Keratinocyte (primary cell): ENCODE measurements at regions not wholly inside any gene's neighbourhood (a gene's known extent, or its start where the extent isn't known, plus 50 kb on each side); places are given as distances from the start of the nearest gene placed in this dataset.

Experiments
- DNase-seq: peaks from one replicate; pipeline ENCODE4 v3.0.0-alpha.2; 2011; ENCODE audit warnings: low read depth, missing footprints, low spot score
- FAIRE-seq: peaks from 2 replicates; lab custom pipeline; 2011; peaks lifted over from hg19 to GRCh38; lab: Jason Lieb, UNC
- H2AFZ ChIP-seq: 2 replicates; pipeline ENCODE4 v1.6.0; 2012; ENCODE audit warnings: low read length, control low read depth, inconsistent platforms; ENCODE audit not compliant: control insufficient read depth
- H3K27ac ChIP-seq: 2 replicates; pipeline ENCODE4 v1.5.1; 2011; ENCODE audit warnings: low read length; ENCODE audit not compliant: control insufficient read depth, insufficient read depth
- H3K27me3 ChIP-seq: 3 replicates; pipeline ENCODE4 v1.6.0; 2011; ENCODE audit warnings: low read length; ENCODE audit not compliant: control insufficient read depth, insufficient read depth; ENCODE audit errors: extremely low read depth
- H3K36me3 ChIP-seq, 2 experiments: 2 replicates in 1 of 2; 3 replicates in 1 of 2; pipeline ENCODE4 v1.5.1; 2011; ENCODE audit warnings: low read length in 2 of 2, mild to moderate bottlenecking in 1 of 2; ENCODE audit not compliant: control insufficient read depth in 2 of 2, insufficient read depth in 2 of 2; ENCODE audit errors: extremely low read depth in 1 of 2
- H3K4me1 ChIP-seq: 3 replicates; pipeline ENCODE4 v1.5.1; 2011; ENCODE audit warnings: low read length; ENCODE audit not compliant: control insufficient read depth, insufficient read depth; ENCODE audit errors: extremely low read depth
- H3K4me2 ChIP-seq: 3 replicates; pipeline ENCODE4 v1.6.0; 2011; ENCODE audit warnings: low read depth, low read length; ENCODE audit not compliant: control insufficient read depth, insufficient read depth; ENCODE audit errors: extremely low read depth
- H3K4me3 ChIP-seq, 3 experiments: fragments of 200-600 bp in 1 of 3; sonication (generic) in 1 of 3; 2 replicates in 2 of 3; 3 replicates in 1 of 3; pipeline ENCODE4 v1.5.1; 2011 to 2016; ENCODE audit warnings: low read length in 3 of 3, mild to moderate bottlenecking in 3 of 3, control low read depth in 2 of 3, inconsistent platforms in 1 of 3, low read depth in 1 of 3, mixed read lengths in 1 of 3, mixed run types in 1 of 3, moderate library complexity in 1 of 3; ENCODE audit not compliant: control insufficient read depth in 2 of 3, insufficient read depth in 2 of 3; ENCODE audit errors: extremely low read depth in 1 of 3
- H3K79me2 ChIP-seq: 2 replicates; pipeline ENCODE4 v1.6.0; 2012; ENCODE audit warnings: low read length; ENCODE audit not compliant: control insufficient read depth, insufficient read depth
- H3K9ac ChIP-seq: 3 replicates; pipeline ENCODE4 v1.6.0; 2011; ENCODE audit warnings: low read length; ENCODE audit not compliant: control insufficient read depth, insufficient read depth; ENCODE audit errors: extremely low read depth
- H3K9me1 ChIP-seq: 3 replicates; pipeline ENCODE4 v1.6.0; 2011; ENCODE audit warnings: low read length; ENCODE audit not compliant: control insufficient read depth, insufficient read depth; ENCODE audit errors: extremely low read depth
- H3K9me3 ChIP-seq: 2 replicates; pipeline ENCODE4 v1.5.1; 2012; ENCODE audit warnings: low read depth, low read length; ENCODE audit not compliant: control insufficient read depth
- H4K20me1 ChIP-seq: 3 replicates; pipeline ENCODE4 v1.6.0; 2011; ENCODE audit warnings: low read length; ENCODE audit not compliant: control insufficient read depth, insufficient read depth; ENCODE audit errors: extremely low read depth
- CTCF ChIP-seq, 3 experiments: IDR thresholded peaks in 1 of 3; conservative IDR thresholded peaks in 1 of 3; optimal IDR thresholded peaks in 1 of 3; 2 replicates in 2 of 3; 3 replicates in 1 of 3; pipeline versions ENCODE3 to v1.5.1; 2011; ENCODE audit warnings: low read length in 3 of 3, mild to moderate bottlenecking in 3 of 3, moderate library complexity in 2 of 3, control low read depth in 1 of 3, inconsistent platforms in 1 of 3; ENCODE audit not compliant: insufficient read depth in 2 of 3; ENCODE audit errors: extremely low read depth in 1 of 3
- EZH2 ChIP-seq: IDR thresholded peaks from one replicate; pipeline ENCODE4 v1.6.1; 2012; ENCODE audit warnings: inconsistent platforms, mild to moderate bottlenecking, low read length, moderate library complexity
- dilution Hi-C: fragments of 300-500 bp; cut with MboI; formaldehyde crosslinking; loops from one replicate; pipeline ENCODE4 v1.7.0; 2020; ENCODE audit warnings: low sequenced_read_pairs; ENCODE audit not compliant: extremely low pct_ligation_motif_present

DNA sequence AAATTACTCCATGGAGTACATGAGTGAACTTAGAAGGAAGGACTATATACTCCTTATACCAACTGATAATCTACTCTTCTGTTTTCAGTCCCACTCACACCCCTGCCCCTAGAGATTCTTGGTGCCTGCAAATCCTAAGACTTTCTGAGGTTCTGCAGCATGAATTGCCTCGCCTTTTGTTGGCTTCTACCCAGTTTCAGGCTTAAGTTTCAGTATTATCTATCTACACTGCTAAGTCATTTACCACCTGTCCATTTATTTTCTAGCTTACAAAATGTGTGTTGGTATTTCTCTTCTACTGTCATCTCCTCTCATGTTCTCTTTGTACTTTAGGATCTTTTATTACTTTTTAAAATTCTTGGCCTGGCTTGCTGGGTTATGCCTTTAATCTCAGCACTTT lies 94.4 kb upstream of the AMOT start:
- TF ChIP-seq EZH2 (no peak), CTCF (optimal IDR thresholded peaks at IDR 0.05 in 1 of 3, IDR thresholded peaks at IDR 0.05 in 1 of 3, conservative IDR thresholded peaks at IDR 0.05 in 1 of 3; ENCODE audit: extremely low read depth in 1 of 3, insufficient read depth in 2 of 3, low read length in 3 of 3) (no peak)
- FAIRE-seq, result no peak
- Histone ChIP-seq H3K27me3 (no peaks in the 10 kb centered on the region), H3K9me1 (no peaks in the 10 kb centered on the region), H3K4me3 (no peak overlapping the region), H2AFZ (no peak overlapping the region), H3K79me2 (no peaks in the 10 kb centered on the region), H3K36me3 (no peaks in the 10 kb centered on the region), H3K9ac (no peak overlapping the region), H3K4me1 (no peaks in the 10 kb centered on the region), H4K20me1 (no peaks in the 10 kb centered on the region), H3K27ac (no peak overlapping the region), H3K9me3 (no peaks in the 10 kb centered on the region), H3K4me2 (no peak overlapping the region)
- DNase-seq, result no peak
- dilution Hi-C loops, result no loop called here

DNA sequence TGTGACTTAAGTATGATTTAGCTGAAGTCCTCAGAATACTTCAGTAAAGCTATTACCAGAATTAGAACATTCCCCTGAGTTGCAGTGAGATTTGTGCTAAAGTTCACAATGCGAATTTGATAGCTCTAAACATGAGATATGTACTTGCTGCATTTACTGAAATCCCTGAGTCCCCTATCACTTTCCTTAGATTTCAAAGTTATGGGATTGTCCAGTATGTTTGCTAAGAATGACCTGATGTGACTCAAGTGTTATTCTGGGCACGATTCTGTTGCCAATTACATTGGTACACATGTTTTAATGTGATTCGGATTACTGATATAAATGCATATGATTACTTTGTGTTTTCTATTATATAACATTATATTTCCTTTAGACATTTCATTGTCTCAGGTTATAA lies 91.3 kb upstream of the AMOT start:
- no peaks in the 10 kb centered on the region for H3K4me1 ChIP-seq
- no peaks in the 10 kb centered on the region for H3K36me3 ChIP-seq
- H3K27ac ChIP-seq, result no peak overlapping the region
- no peak overlapping the region for H2AFZ ChIP-seq
- no peaks in the 10 kb centered on the region for H3K9me1 ChIP-seq
- no peak for TF ChIP-seq CTCF (optimal IDR thresholded peaks at IDR 0.05 in 1 of 3, IDR thresholded peaks at IDR 0.05 in 1 of 3, conservative IDR thresholded peaks at IDR 0.05 in 1 of 3; ENCODE audit: extremely low read depth in 1 of 3, insufficient read depth in 2 of 3, low read length in 3 of 3)
- no peak for TF ChIP-seq EZH2
- no peaks in the 10 kb centered on the region for H3K79me2 ChIP-seq
- H3K4me3 ChIP-seq, result no peak overlapping the region
- dilution Hi-C loops, result no loop called here
- no peaks in the 10 kb centered on the region for H3K9me3 ChIP-seq
- no peaks in the 10 kb centered on the region for H4K20me1 ChIP-seq
- H3K9ac ChIP-seq, result no peak overlapping the region
- H3K4me2 ChIP-seq, result no peak overlapping the region
- H3K27me3 ChIP-seq, result no peaks in the 10 kb centered on the region
- no peak for DNase-seq
- no peak for FAIRE-seq
